ENCODE measurements at regions not wholly inside any gene's neighbourhood (a gene's known extent, or its start where the extent isn't known, plus 50 kb on each side); places are given as distances from the start of the nearest gene placed in this dataset.
"Not testable (repeated sequence)": the region's sequence is repeated elsewhere in the genome, so short reads cannot be mapped to it uniquely, and the experiment has no call there.

DNA sequence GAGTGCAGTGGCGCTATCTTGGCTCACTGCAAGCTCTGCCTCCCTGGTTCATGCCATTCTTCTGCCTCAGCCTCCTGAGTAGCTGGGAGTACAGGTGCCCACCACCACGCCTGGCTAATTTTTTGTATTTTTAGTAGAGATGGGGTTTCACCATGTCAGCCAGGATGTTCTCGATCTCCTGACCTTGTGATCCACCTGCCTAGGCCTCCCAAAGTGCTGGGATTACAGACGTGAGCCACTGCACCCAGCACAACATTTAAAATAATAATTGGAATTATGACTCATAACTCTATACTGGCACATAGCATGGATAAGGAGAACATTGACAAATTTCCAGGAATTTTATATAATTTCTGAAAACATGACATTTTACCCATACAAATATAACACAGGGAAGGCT lies 54.2 kb downstream of the DBET start:
- DNase-seq: not testable (repeated sequence)

DNA sequence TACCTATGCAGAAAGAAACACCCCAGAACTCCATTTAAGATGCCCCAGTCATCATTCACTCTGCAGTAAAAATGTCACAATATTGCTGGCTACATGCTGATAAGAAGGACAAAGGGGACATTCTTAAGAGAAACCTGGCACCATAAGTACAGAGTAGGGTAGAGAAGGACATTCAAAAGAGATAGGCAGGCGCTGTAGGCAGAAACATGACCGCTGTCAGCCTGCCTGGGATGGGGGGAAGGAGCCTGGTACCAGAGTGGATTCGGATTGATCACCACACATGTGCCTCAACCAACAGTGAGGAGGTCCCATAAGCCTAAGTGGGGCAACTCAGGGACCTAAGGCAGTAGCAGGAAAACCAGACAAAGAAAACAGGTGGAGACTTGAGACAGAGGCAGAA lies 54.1 kb upstream of the DUX4 start:
- DNase-seq: not testable (repeated sequence)

DNA sequence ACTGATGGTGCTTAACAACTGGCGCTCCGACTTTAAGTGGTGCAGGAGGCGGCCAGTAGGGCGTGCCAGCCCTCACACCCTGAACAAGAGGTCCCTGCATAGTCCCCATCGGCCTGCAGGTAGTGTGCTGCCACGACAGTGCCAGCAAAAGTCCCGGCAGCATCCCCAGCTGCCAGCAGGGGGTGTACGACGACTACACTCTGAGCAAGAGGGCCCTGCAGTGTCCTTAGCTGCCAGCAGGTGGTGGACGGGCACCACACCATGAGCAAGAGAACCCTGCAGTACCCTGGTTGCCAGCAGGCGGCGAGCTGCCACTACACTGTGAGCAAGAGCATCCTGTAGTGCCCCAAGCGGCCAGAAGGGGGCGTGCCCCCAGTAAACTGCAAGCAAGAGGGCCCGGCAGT lies 53.5 kb upstream of the DUX4 start:
- peak in 1 of 2 donors; percentile 35 for DNase-seq

DNA sequence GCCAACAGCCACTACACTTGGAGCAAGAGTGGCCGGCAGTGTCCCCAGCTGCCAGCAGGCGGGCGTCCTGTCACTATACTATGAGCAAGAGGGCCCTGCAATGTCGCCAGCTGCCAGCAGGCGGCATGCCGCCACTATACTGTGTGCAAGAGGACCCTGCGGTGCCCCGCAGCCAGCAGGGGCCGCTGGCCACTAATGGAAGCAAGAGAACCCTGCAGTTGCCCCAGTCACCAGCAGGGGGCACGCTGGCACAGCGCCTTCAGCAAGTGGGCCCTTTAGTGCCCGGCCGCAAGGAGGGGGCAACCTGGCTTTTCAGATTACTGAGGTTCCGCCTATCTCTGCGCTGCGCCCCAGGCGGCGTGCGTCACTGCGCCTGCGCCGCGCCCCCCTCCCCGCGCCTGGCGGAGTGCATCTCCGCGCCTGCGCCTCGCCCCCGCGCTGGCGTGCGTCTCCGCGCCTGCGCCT lies 53.0 kb upstream of the DUX4 start:
- peak in 1 of 2 donors; percentile 24 for DNase-seq

DNA sequence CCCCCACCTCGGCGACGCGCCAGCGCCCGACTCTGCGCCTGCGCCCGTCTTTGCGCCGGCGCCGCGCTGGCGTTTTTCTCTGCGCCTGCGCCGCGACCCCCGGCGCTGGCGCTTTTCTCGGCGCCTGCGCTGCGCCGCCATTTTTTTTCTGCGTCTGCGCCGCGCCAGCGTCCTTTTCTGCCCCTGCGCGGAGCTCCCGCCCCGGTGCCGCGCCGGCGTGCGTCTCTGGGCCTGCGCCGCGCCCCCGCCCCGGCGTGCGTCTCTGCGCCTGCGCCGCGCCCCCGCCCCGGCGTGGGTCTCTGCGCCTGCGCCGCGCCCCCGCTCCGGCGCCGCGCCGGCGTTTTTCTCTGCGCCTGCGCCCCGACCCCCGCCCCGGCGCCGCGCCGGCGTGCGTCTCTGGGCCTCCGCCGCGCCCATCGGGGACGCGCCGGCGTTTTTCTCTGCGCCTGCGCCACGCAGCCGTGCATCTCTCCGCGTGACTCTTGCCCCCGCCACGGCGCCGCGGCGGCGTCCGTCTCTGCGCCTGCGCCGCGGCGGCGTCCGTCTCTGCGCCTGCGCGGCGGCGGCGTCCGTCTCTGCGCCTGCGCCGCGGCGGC lies 52.4 kb upstream of the DUX4 start:
- DNase-seq: not testable (repeated sequence)

DNA sequence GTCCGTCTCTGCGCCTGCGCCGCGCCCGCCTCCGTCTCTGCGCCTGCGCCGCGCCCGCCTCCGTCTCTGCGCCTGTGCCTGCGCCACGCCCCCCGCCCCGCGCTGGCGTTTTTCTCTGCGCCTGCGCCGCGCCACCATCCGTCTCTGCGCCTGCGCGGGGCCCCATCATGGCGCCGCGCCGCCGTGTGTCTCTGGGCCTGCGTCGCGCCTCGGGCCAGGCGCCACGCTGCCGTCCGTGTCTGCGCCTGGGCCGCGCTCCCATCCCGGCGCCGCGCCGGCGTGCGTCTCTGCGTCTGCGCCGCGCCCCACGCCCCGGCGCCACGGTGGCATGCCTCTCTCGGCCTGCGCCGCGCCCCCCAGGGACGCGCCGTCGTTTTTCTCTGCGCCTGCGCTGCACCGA lies 51.8 kb upstream of the DUX4 start:
- DNase-seq: no peak

DNA sequence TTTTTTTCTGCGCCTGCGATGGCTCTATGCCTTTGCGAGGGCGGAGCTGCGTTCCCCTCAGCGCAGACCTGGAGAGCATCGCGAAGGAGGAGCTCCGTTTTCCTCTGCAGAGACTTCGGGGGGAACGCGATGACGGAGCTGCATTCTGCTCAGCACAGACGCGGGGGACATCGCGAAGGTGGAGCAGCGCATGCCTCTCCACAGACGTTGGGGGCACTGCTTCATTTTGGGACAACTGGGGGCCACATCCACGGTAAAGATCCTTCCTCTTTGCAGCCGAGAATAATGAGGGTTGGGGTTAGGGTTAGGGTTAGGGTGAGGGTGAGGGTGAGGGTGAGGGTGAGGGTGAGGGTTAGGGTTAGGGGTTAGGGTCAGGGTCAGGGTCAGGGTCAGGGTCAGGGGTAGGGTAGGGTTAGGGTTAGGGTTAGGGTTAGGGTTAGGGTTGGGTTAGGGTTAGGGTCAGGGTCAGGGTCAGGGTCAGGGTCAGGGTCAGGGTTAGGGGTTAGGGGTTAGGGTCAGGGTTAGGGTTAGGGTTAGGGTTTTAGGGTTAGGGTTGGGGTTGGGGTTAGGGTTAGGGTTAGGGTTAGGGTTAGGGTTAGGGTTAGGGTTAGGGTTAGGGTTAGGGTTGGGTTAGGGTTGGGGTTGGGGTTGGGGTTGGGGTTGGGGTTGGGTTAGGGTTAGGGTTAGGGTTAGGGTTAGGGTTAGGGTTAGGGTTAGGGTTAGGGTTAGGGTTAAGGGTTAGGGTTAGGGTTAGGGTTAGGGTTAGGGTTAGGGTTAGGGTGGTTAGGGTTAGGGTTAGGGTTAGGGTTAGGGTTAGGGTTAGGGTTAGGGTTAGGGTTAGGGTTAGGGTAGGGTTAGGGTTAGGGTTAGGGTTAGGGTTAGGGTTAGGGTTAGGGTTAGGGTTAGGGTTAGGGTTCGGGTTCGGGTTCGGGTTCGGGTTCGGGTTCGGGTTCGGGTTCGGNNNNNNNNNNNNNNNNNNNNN lies 51.1 kb upstream of the DUX4 start:
- peak in 1 of 2 donors; percentile 55 for DNase-seq
